CD14-positive monocyte (primary cell): ENCODE measurements at regions not wholly inside any gene's neighbourhood (a gene's known extent, or its start where the extent isn't known, plus 50 kb on each side); places are given as distances from the start of the nearest gene placed in this dataset.
A peak's percentile ranks its signal among the peaks of the same experiment; 100 is the strongest.

Experiments
- DNase-seq, 3 donors: peaks; one replicate each; pipeline ENCODE4 v3.0.0-alpha.2; 2011 to 2022
- H2AFZ ChIP-seq: 2 replicates; pipeline ENCODE4 v1.6.0; 2012; ENCODE audit warnings: mild to moderate bottlenecking, low read depth, low read length, inconsistent platforms; ENCODE audit not compliant: insufficient read depth, poor library complexity, severe bottlenecking
- H3K27ac ChIP-seq, 2 donors: 1 replicate in 1 of 2; 2 replicates in 1 of 2; pipeline ENCODE4 v1.5.1; 2012 to 2013; ENCODE audit warnings: low read length in 2 of 2, control low read depth in 1 of 2, inconsistent platforms in 1 of 2, low read depth in 1 of 2, mild to moderate bottlenecking in 1 of 2
- H3K27me3 ChIP-seq, 2 donors: one replicate each; pipeline versions ENCODE4 v1.6.0 to v1.6.1; 2011 to 2013; ENCODE audit warnings: low read length in 2 of 2; ENCODE audit not compliant: control insufficient read depth in 2 of 2, insufficient read depth in 2 of 2
- H3K36me3 ChIP-seq, 2 donors: replicated peaks in 1 of 2; 1 replicate in 1 of 2; 2 replicates in 1 of 2; pipeline versions ENCODE4 v1.5.1 to v1.6.1; 2012 to 2013; ENCODE audit warnings: low read length in 2 of 2, control low read depth in 1 of 2, inconsistent platforms in 1 of 2, mild to moderate bottlenecking in 1 of 2; ENCODE audit not compliant: insufficient read depth in 2 of 2, control insufficient read depth in 1 of 2
- H3K4me1 ChIP-seq, 2 donors: 1 replicate in 1 of 2; 2 replicates in 1 of 2; pipeline versions ENCODE4 v1.5.1 to v1.6.1; 2012 to 2013; ENCODE audit warnings: low read length in 2 of 2, control low read depth in 1 of 2, inconsistent platforms in 1 of 2, mild to moderate bottlenecking in 1 of 2, moderate library complexity in 1 of 2; ENCODE audit not compliant: insufficient read depth in 2 of 2, control insufficient read depth in 1 of 2
- H3K4me2 ChIP-seq: replicated peaks from 2 replicates; pipeline ENCODE3; 2012; ENCODE audit warnings: low read length, moderate library complexity, mild to moderate bottlenecking; ENCODE audit not compliant: poor library complexity, severe bottlenecking; ENCODE audit errors: extremely low read depth
- H3K4me3 ChIP-seq, 3 experiments: fragments of 200-600 bp in 1 of 3; sonication (generic) in 1 of 3; replicated peaks in 1 of 3; 1 replicate in 2 of 3; 2 replicates in 1 of 3; pipeline ENCODE4 v1.5.1; 2011 to 2013; ENCODE audit warnings: low read length in 3 of 3, mild to moderate bottlenecking in 3 of 3, control low read depth in 2 of 3, low read depth in 2 of 3, inconsistent platforms in 1 of 3, moderate library complexity in 1 of 3
- H3K79me2 ChIP-seq: 2 replicates; pipeline ENCODE4 v1.6.0; 2012; ENCODE audit warnings: mild to moderate bottlenecking, control low read depth, inconsistent platforms, low read length, moderate library complexity; ENCODE audit not compliant: insufficient read depth
- H3K9ac ChIP-seq: 2 replicates; pipeline ENCODE4 v1.6.0; 2017; ENCODE audit warnings: low read length, mild to moderate bottlenecking; ENCODE audit not compliant: insufficient read depth, poor library complexity, severe bottlenecking
- H3K9me3 ChIP-seq, 2 donors: replicated peaks in 1 of 2; 1 replicate in 1 of 2; 2 replicates in 1 of 2; pipeline versions ENCODE4 v1.5.1 to v1.6.1; 2012 to 2013; ENCODE audit warnings: low read length in 2 of 2, control low read depth in 1 of 2; ENCODE audit not compliant: control insufficient read depth in 1 of 2, insufficient read depth in 1 of 2
- H4K20me1 ChIP-seq: 2 replicates; pipeline ENCODE4 v1.6.0; 2012; ENCODE audit warnings: mild to moderate bottlenecking, low read length, control low read depth, moderate library complexity; ENCODE audit not compliant: insufficient read depth
- H3K27ac Mint-ChIP-seq, 7 donors: one replicate each; pipeline ENCODE4 v1.8.0; 2020; ENCODE audit warnings: mild to moderate bottlenecking in 7 of 7, mixed read lengths in 7 of 7, moderate library complexity in 6 of 7, inconsistent platforms in 2 of 7
- H3K27me3 Mint-ChIP-seq, 3 donors: one replicate each; pipeline ENCODE4 v1.8.0; 2021 to 2022; ENCODE audit warnings: low read depth in 3 of 3, mild to moderate bottlenecking in 3 of 3, mixed read lengths in 3 of 3, moderate library complexity in 3 of 3, inconsistent platforms in 1 of 3
- H3K36me3 Mint-ChIP-seq, 2 donors: one replicate each; pipeline ENCODE4 v1.8.0; 2020; ENCODE audit warnings: mixed read lengths in 2 of 2, inconsistent platforms in 1 of 2, mild to moderate bottlenecking in 1 of 2
- H3K4me1 Mint-ChIP-seq: one replicate; pipeline ENCODE4 v1.8.0; 2020; ENCODE audit warnings: mild to moderate bottlenecking, mixed read lengths
- H3K4me3 Mint-ChIP-seq, 2 donors: one replicate each; pipeline ENCODE4 v1.8.0; 2020; ENCODE audit warnings: mild to moderate bottlenecking in 2 of 2, mixed read lengths in 2 of 2, moderate library complexity in 1 of 2
- H3K9me3 Mint-ChIP-seq, 7 donors: one replicate each; pipeline ENCODE4 v1.8.0; 2020 to 2022; ENCODE audit warnings: mixed read lengths in 7 of 7, mild to moderate bottlenecking in 6 of 7, moderate library complexity in 6 of 7, inconsistent platforms in 2 of 7
- CTCF ChIP-seq: fragments of 200-600 bp; IDR thresholded peaks from one replicate; pipeline ENCODE4 v1.8.0; 2022; ENCODE audit warnings: antibody characterized with exemption, mild to moderate bottlenecking
- WGBS: methylation state at CpG from one replicate; pipeline ENCODE4 v1.1.5; 2013; ENCODE audit warnings: missing lambda C conversion rate; ENCODE audit not compliant: insufficient coverage; 5-methylcytosine and 5-hydroxymethylcytosine counted together
- intact Hi-C, 2 donors: fragments of 100-400 bp; cut with micrococcal nuclease; formaldehyde crosslinking; loops; one replicate each; pipeline versions ENCODE4 v1.15.0 to v1.15.1; 2023

- intact Hi-C loops, result loop anchor here in 1 of 2 donors (10.0 kb wide), 1 partner anchor 243 kb away; no protein-coding TSS in a partner anchor
Observed at GRCh38 chr6:149182262-149182661, 135.2 kb upstream of the TAB2 start.

GRCh38 chr6:149184523-149184922 lies 133.0 kb upstream of the TAB2 start:
- H3K4me3 ChIP-seq, result no peak overlapping the region
- no peaks in the 10 kb centered on the region for H3K9me3 ChIP-seq
- H3K79me2 ChIP-seq, result no peaks in the 10 kb centered on the region
- no peak overlapping the region for H3K9ac ChIP-seq
- H3K4me2 ChIP-seq, result no peak overlapping the region
- H3K27me3 ChIP-seq, result no peaks in the 10 kb centered on the region
- no peaks in the 10 kb centered on the region for H3K36me3 Mint-ChIP-seq
- H4K20me1 ChIP-seq, result no peaks in the 10 kb centered on the region
- H3K27me3 Mint-ChIP-seq, result peaks cover 0 to 2% (median 2%) of the 10 kb centered on the region in 3 donors
- H3K27ac Mint-ChIP-seq, result no peak overlapping the region
- peaks cover 8% of the 10 kb centered on the region in 2 donors for H3K4me1 ChIP-seq
- H3K4me1 Mint-ChIP-seq, result peaks cover 7% of the 10 kb centered on the region
- no peaks in the 10 kb centered on the region for H3K36me3 ChIP-seq
- H3K27ac ChIP-seq, result no peak overlapping the region
- H3K9me3 Mint-ChIP-seq, result peaks cover 0 to 10% (median 4%) of the 10 kb centered on the region in 7 donors
- no peak for DNase-seq
- intact Hi-C loops, result loop anchor here in 1 of 2 donors (10.0 kb wide), 1 partner anchor 240 kb away; no protein-coding TSS in a partner anchor
- H2AFZ ChIP-seq, result no peak overlapping the region
- TF ChIP-seq CTCF, result no peak
- H3K4me3 Mint-ChIP-seq, result no peak overlapping the region
- WGBS, result no CpG with 5 or more reads among the region's 2 CpGs

More at GRCh38 chr6:149182262-149182661, 135.2 kb upstream of the TAB2 start:
- no peak overlapping the region for H3K9ac ChIP-seq
- H2AFZ ChIP-seq, result peak overlapping the region; percentile 63
- no peak overlapping the region for H3K27ac ChIP-seq
- no peaks in the 10 kb centered on the region for H3K79me2 ChIP-seq
- no peaks in the 10 kb centered on the region for H3K9me3 ChIP-seq
- no peak for TF ChIP-seq CTCF
- Mint-ChIP-seq H3K36me3 (no peaks in the 10 kb centered on the region), H3K4me1 (peaks cover 19% of the 10 kb centered on the region), H3K4me3 (peak overlapping the region; percentile 47 to 67), H3K27ac (peak overlapping the region in 1 of 7 donors; percentile 69), H3K9me3 (peaks cover 0 to 4% (median 2%) of the 10 kb centered on the region in 7 donors), H3K27me3 (peaks cover 0 to 2% (median 2%) of the 10 kb centered on the region in 3 donors)
- peak overlapping the region; percentile 23 for H3K4me2 ChIP-seq
- WGBS, result 20% methylated on average over 1 of the region's 6 CpGs
- H3K4me3 ChIP-seq, result peak overlapping the region in 1 of 3 experiments; percentile 35
- peak; percentile 48 to 60 (median 58) for DNase-seq
- no peaks in the 10 kb centered on the region for H4K20me1 ChIP-seq
- H3K36me3 ChIP-seq, result no peaks in the 10 kb centered on the region
- H3K4me1 ChIP-seq, result peaks cover 14 to 16% of the 10 kb centered on the region in 2 donors
- no peaks in the 10 kb centered on the region for H3K27me3 ChIP-seq
